ENCODE measurements at regions not wholly inside any gene's neighbourhood (a gene's known extent, or its start where the extent isn't known, plus 50 kb on each side); places are given as distances from the start of the nearest gene placed in this dataset.

- intact Hi-C loops (cut with micrococcal nuclease), result no loop called here
Observed at GRCh38 chr6:166010136-166010960, 157.3 kb downstream of the TBXT start.

GRCh38 chr6:166009385-166010031 is 158.1 kb downstream of the TBXT start:
- intact Hi-C loops (cut with micrococcal nuclease), result loop anchor here (5.0 kb wide), 1 partner anchor 158 kb away; the partner anchor contains the start of gene TBXT

GRCh38 chr6:166008441-166009369 is 158.9 kb downstream of the TBXT start:
- intact Hi-C loops (cut with micrococcal nuclease), result loop anchor here (5.0 kb wide), 1 partner anchor 159 kb away; the partner anchor contains the start of gene TBXT

GRCh38 chr6:166007349-166008263 is 160.0 kb downstream of the TBXT start:
- intact Hi-C loops (cut with micrococcal nuclease), result loop anchor here (5.0 kb wide), 1 partner anchor 160 kb away; the partner anchor contains the start of gene TBXT

- intact Hi-C loops (cut with micrococcal nuclease), result loop anchor here (5.0 kb wide), 1 partner anchor 160 kb away; the partner anchor contains the start of gene TBXT
Observed at GRCh38 chr6:166006900-166007301, 160.8 kb downstream of the TBXT start.

- intact Hi-C loops (cut with micrococcal nuclease), result loop anchor here (5.0 kb wide), 1 partner anchor 161 kb away; the partner anchor contains the start of gene TBXT
Observed at GRCh38 chr6:166005944-166006899, 161.4 kb downstream of the TBXT start.

- intact Hi-C loops (cut with micrococcal nuclease), result loop anchor here (5.0 kb wide), 1 partner anchor 162 kb away; the partner anchor contains the start of gene TBXT
Observed at GRCh38 chr6:166005401-166005943, 162.2 kb downstream of the TBXT start.

- intact Hi-C loops (cut with micrococcal nuclease), result loop anchor here (5.0 kb wide), 1 partner anchor 162 kb away; the partner anchor contains the start of gene TBXT
Observed at GRCh38 chr6:166004876-166005275, 162.8 kb downstream of the TBXT start.

GRCh38 chr6:166004471-166004870 is 163.2 kb downstream of the TBXT start:
- intact Hi-C loops (cut with micrococcal nuclease), result no loop called here

- intact Hi-C loops (cut with micrococcal nuclease), result no loop called here
Observed at GRCh38 chr6:166003569-166003968, 164.1 kb downstream of the TBXT start.

GRCh38 chr6:166001359-166001758 is 166.3 kb downstream of the TBXT start:
- intact Hi-C loops (cut with micrococcal nuclease), result no loop called here

GRCh38 chr6:165999279-165999678 is 168.4 kb downstream of the TBXT start:
- intact Hi-C loops (cut with micrococcal nuclease), result no loop called here

GRCh38 chr6:165998072-165998471 is 169.6 kb downstream of the TBXT start:
- intact Hi-C loops (cut with micrococcal nuclease), result no loop called here

- intact Hi-C loops (cut with micrococcal nuclease), result no loop called here
Observed at GRCh38 chr6:165991341-165991740, 176.3 kb downstream of the TBXT start.

- intact Hi-C loops (cut with micrococcal nuclease), result no loop called here
Observed at GRCh38 chr6:165990216-165990615, 177.4 kb downstream of the TBXT start.

- intact Hi-C loops (cut with micrococcal nuclease), result no loop called here
Observed at GRCh38 chr6:165988757-165989456, 178.7 kb downstream of the TBXT start.

- intact Hi-C loops (cut with micrococcal nuclease), result no loop called here
Observed at GRCh38 chr6:165988302-165988756, 179.3 kb downstream of the TBXT start.
